Pancreas (tissue), 10 donors: ENCODE measurements at regions not wholly inside any gene's neighbourhood (a gene's known extent, or its start where the extent isn't known, plus 50 kb on each side); places are given as distances from the start of the nearest gene placed in this dataset.
"Not testable (repeated sequence)": the region's sequence is repeated elsewhere in the genome, so short reads cannot be mapped to it uniquely, and the experiment has no call there.

Source experiments
- ATAC-seq, 4 donors: fragments of 200-7000 bp; cut with Tn5 transposase; one replicate each; pipeline versions ENCODE4 v1.8.0 to v1.9.1; 2020; ENCODE audit warnings: mild to moderate bottlenecking in 4 of 4, moderate library complexity in 4 of 4
- DNase-seq, 6 donors: peaks; one replicate each; pipeline ENCODE4 v3.0.0-alpha.2; 2020
- FAIRE-seq: peaks from 2 replicates; lab custom pipeline; 2012; peaks lifted over from hg19 to GRCh38; lab: Jason Lieb, UNC
- H3K27ac ChIP-seq, 4 donors: fragments of 200-600 bp; sonication (generic); 1 replicate in 3 of 4; 2 replicates in 1 of 4; pipeline versions ENCODE4 v1.5.0 to v1.8.0; 2020
- H3K27me3 ChIP-seq, 4 donors: fragments of 200-600 bp; one replicate each; pipeline ENCODE4 v1.8.0; 2021
- H3K36me3 ChIP-seq, 3 donors: fragments of 200-600 bp; sonication (generic) in 1 of 3; one replicate each; pipeline versions ENCODE4 v1.5.0 to v1.8.0; 2020 to 2021
- H3K4me1 ChIP-seq, 3 donors: fragments of 200-600 bp; one replicate each; pipeline ENCODE4 v1.8.0; 2021
- H3K4me3 ChIP-seq, 4 donors: fragments of 200-600 bp; sonication (generic) in 2 of 4; one replicate each; pipeline versions ENCODE4 v1.5.0 to v1.8.0; 2020 to 2021
- H3K9me3 ChIP-seq, 4 donors: fragments of 200-600 bp; one replicate each; pipeline ENCODE4 v1.8.0; 2021
- WGBS, 2 donors: extraction: QIAGEN DNeasy Blood & Tissue Kit; methylation state at CpG; one replicate each; pipeline ENCODE4 v1.1.7; 2013; 5-methylcytosine and 5-hydroxymethylcytosine counted together
- intact Hi-C, 3 donors: fragments of 100-400 bp; cut with DNase I; formaldehyde crosslinking; loops; one replicate each; pipeline versions ENCODE4 v1.11.1 to v1.14.2; 2022
- TF ChIP-seq, protein P1 (sequence below), 4 donors: fragments of 200-600 bp; sonication (generic) in 3 of 4; IDR thresholded peaks; one replicate each; pipeline versions ENCODE4 v1.5.0 to v1.8.0; 2021; ENCODE audit warnings: antibody characterized with exemption in 4 of 4
- donor health status: healthy with polysubstance abuse.
- donor health status: DM: no; HTN: no; CAD: no; lungs with moderate emphysema.
- donor health status: DM: no; HTN: no; CAD: no.
- donor health status: control.
- donor health status: control.
- donor health status: Bipolar disorder and iron deficiency.
- donor health status: DM: yes; HTN: yes; CAD: no.
- donor health status: DM: no; HTN: no; CAD: no.
- donor health status: DM: no; HTN: no; CAD: no.
- donor health status: DM: yes; HTN: yes; CAD: no.

DNA sequence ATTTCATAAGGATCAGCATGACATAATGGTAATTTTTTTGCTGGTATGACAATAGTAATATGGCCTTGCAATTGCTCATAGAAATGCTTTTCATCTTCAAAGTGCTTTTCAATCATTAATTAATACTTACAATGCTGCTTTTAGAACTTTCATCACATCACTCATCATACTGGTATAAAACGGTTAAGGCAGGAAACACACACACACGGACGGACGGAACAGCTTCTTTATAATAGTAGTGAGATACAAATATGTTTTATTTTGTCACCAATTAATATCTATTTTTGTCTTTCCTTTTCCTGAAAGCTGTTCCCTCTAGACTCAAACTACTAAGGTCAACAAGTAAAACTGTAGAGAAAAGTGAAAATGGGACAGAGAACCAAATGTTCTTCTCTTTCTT, 353.9 kb upstream of the PKN2 start:
- intact Hi-C loops = no loop called here
- no peaks in the 10 kb centered on the region for H3K27me3 ChIP-seq
- ATAC-seq (no peak), FAIRE-seq (no peak), DNase-seq (no peak)
- H3K9me3 ChIP-seq = no peaks in the 10 kb centered on the region
- WGBS, 2 donors = 74 to 79% methylated on average over 4 of the region's 4 CpGs
- no peaks in the 10 kb centered on the region for H3K4me1 ChIP-seq
- TF ChIP-seq, protein P1, sequence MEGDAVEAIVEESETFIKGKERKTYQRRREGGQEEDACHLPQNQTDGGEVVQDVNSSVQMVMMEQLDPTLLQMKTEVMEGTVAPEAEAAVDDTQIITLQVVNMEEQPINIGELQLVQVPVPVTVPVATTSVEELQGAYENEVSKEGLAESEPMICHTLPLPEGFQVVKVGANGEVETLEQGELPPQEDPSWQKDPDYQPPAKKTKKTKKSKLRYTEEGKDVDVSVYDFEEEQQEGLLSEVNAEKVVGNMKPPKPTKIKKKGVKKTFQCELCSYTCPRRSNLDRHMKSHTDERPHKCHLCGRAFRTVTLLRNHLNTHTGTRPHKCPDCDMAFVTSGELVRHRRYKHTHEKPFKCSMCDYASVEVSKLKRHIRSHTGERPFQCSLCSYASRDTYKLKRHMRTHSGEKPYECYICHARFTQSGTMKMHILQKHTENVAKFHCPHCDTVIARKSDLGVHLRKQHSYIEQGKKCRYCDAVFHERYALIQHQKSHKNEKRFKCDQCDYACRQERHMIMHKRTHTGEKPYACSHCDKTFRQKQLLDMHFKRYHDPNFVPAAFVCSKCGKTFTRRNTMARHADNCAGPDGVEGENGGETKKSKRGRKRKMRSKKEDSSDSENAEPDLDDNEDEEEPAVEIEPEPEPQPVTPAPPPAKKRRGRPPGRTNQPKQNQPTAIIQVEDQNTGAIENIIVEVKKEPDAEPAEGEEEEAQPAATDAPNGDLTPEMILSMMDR (IDR thresholded peaks at IDR 0.05) = no peak
- no peak overlapping the region for H3K4me3 ChIP-seq
- H3K27ac ChIP-seq = no peak overlapping the region
- H3K36me3 ChIP-seq = no peaks in the 10 kb centered on the region

DNA sequence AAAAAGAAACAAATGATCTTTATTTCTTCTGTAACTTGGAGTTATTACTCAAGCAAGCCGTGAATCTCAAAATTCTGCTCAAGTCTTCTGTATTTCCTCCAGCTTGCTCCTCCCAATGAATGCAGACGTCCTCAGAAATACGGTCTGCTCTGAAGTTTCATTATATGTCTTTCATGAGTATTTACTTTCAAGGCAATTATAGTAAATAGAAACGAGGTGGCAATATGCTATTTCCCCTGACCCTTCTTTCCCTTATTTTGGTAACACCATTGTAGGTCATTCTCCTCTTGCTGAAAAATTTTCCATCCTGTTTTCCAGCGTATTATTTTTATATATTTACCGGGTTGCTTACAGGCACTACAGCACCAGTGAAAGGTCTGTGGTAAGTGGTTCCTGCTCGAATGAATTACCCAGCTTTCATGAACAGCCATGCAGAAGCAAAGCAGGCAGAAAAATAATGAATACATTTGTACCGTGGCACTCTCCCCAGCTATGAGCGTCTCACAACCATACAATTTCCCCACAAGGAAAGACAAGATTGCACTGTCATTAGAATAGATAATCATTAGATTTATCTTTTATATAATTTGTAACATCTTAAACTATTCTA, 350.9 kb upstream of the PKN2 start:
- no peak for ATAC-seq
- no peak overlapping the region for H3K27ac ChIP-seq
- 66 to 74% methylated on average over 9 of the region's 9 CpGs for WGBS, 2 donors
- FAIRE-seq = no peak
- DNase-seq = no peak
- H3K4me1 ChIP-seq = no peaks in the 10 kb centered on the region
- TF ChIP-seq, protein P1 (IDR thresholded peaks at IDR 0.05) = no peak
- H3K36me3 ChIP-seq = no peaks in the 10 kb centered on the region
- H3K9me3 ChIP-seq = no peaks in the 10 kb centered on the region
- intact Hi-C loops = no loop called here
- no peak overlapping the region for H3K4me3 ChIP-seq
- H3K27me3 ChIP-seq = no peaks in the 10 kb centered on the region

GRCh38 chr1:88341447-88341846, 342.6 kb upstream of the PKN2 start:
- no peak for DNase-seq
- TF ChIP-seq, protein P1 (IDR thresholded peaks at IDR 0.05) = no peak
- H3K9me3 ChIP-seq = no peaks in the 10 kb centered on the region
- H3K4me1 ChIP-seq = no peaks in the 10 kb centered on the region
- 86 to 88% methylated on average over 5 of the region's 5 CpGs for WGBS, 2 donors
- H3K27me3 ChIP-seq = no peaks in the 10 kb centered on the region
- no peak overlapping the region for H3K27ac ChIP-seq
- no peaks in the 10 kb centered on the region for H3K36me3 ChIP-seq
- no peak for ATAC-seq
- intact Hi-C loops = no loop called here
- no peak for FAIRE-seq
- no peak overlapping the region for H3K4me3 ChIP-seq

GRCh38 chr1:88342081-88342480, 342.0 kb upstream of the PKN2 start:
- H3K4me3 ChIP-seq, FAIRE-seq, H3K27ac ChIP-seq, H3K27me3 ChIP-seq, ATAC-seq, DNase-seq, intact Hi-C loops, H3K4me1 ChIP-seq, H3K36me3 ChIP-seq, H3K9me3 ChIP-seq: not testable (repeated sequence)
- 56 to 71% methylated on average over 2 to 10 of the region's 16 CpGs for WGBS, 2 donors

DNA sequence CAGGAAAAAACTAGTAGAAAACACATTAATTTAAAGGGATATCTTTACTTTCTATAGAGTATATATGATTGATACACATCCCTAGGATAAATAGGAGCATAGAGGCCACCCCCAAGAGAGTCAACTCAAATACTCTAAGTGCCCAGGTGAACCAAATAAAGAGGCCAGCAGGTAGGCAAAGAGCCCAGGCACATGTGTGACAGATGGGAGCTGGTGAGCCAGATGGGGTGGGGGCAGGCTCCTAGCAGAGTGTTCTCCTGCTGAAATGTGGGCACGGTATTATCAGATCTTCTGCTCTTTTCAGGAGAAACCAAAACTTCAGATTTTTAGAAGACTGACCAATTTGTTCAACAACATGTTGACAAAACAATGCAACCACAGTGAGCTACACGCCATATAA, 333.4 kb upstream of the PKN2 start:
- Histone ChIP-seq H3K27me3 (no peaks in the 10 kb centered on the region), H3K36me3 (no peaks in the 10 kb centered on the region), H3K4me1 (no peaks in the 10 kb centered on the region), H3K4me3 (no peak overlapping the region), H3K9me3 (no peaks in the 10 kb centered on the region), H3K27ac (no peak overlapping the region)
- DNase-seq = no peak
- intact Hi-C loops = no loop called here
- no peak for FAIRE-seq
- 89 to 93% methylated on average over 2 of the region's 2 CpGs for WGBS, 2 donors
- ATAC-seq = no peak
- TF ChIP-seq, protein P1 (IDR thresholded peaks at IDR 0.05) = no peak
